Ovary (tissue), 7 donors: ENCODE measurements at regions not wholly inside any gene's neighbourhood (a gene's known extent, or its start where the extent isn't known, plus 50 kb on each side); places are given as distances from the start of the nearest gene placed in this dataset. TPM values are rescaled to one million over a fixed set of nuclear protein-coding genes. Genes with fewer than 3 reads are reported as not detected.

ENCODE experiments used
- DNase-seq, 5 donors: peaks; one replicate each; pipeline ENCODE4 v3.0.0-alpha.2; 2019 to 2020
- H3K27ac ChIP-seq, 2 donors: fragments of 200-600 bp; one replicate each; pipeline versions ENCODE4 v1.5.1 to v1.8.0; 2019 to 2022
- H3K27me3 ChIP-seq: fragments of 200-600 bp; one replicate; pipeline ENCODE4 v1.8.0; 2022
- H3K36me3 ChIP-seq: fragments of 200-600 bp; sonication (generic); one replicate; pipeline ENCODE4 v1.5.1; 2019
- H3K4me1 ChIP-seq: one replicate; pipeline ENCODE4 v1.8.1; 2013; ENCODE audit warnings: mild to moderate bottlenecking, moderate library complexity; ENCODE audit not compliant: insufficient read depth
- H3K4me3 ChIP-seq: fragments of 200-600 bp; sonication (generic); one replicate; pipeline ENCODE4 v1.5.1; 2017
- H3K9me3 ChIP-seq, 2 donors: fragments of 200-600 bp in 1 of 2; sonication (generic) in 1 of 2; one replicate each; pipeline versions ENCODE4 v1.5.1 to v1.8.1; 2013 to 2019; ENCODE audit warnings: mild to moderate bottlenecking in 1 of 2, moderate library complexity in 1 of 2
- CTCF ChIP-seq, 3 donors: fragments of 450-650 bp in 2 of 3; fragments of 200-600 bp in 1 of 3; IDR thresholded peaks; one replicate each; pipeline versions ENCODE4 v1.5.1 to v1.8.0; 2016 to 2022; ENCODE audit warnings: antibody characterized with exemption in 3 of 3, mild to moderate bottlenecking in 1 of 3
- EP300 ChIP-seq: sonication (generic); formaldehyde crosslinking; IDR thresholded peaks from one replicate; pipeline ENCODE4 v1.6.1; 2017; ENCODE audit warnings: antibody characterized with exemption
- POLR2A ChIP-seq: fragments of 450-650 bp; IDR thresholded peaks from one replicate; pipeline ENCODE4 v1.6.1; 2017; ENCODE audit warnings: antibody characterized with exemption, mild to moderate bottlenecking, moderate library complexity
- WGBS, 3 donors: extraction: QIAGEN DNeasy Blood & Tissue Kit in 1 of 3; methylation state at CpG; one replicate each; pipeline versions ENCODE4 v1.1.5 to v1.1.7; 2013 to 2017; 5-methylcytosine and 5-hydroxymethylcytosine counted together
- intact Hi-C, 4 donors: fragments of 100-400 bp; cut with DNase I; formaldehyde crosslinking; loops; one replicate each; pipeline versions ENCODE4 v1.11.0 to v1.15.1; 2022 to 2023
- microRNA-seq, 3 donors: library from miRNA; unstranded; fragments of <30 nt; microRNA quantifications; one replicate each; pipeline versions ENCODE4 to v1.2.0, GENCODE V29; 2019 to 2020
- small RNA-seq: library from RNA; depleted of rRNA; stranded (forward); fragments of <200 nt; gene quantifications from one replicate; pipeline ENCODE3, GENCODE V24; 2016
- donor health status: DM: no; HTN: no; CAD: no; lungs with moderate emphysema.
- donor health status: DM: no; HTN: no; CAD: no.
- donor health status: Bipolar disorder and iron deficiency.
- donor health status: DM: no; HTN: no; CAD: no.
- donor health status: DM: yes; HTN: yes; CAD: no.

- intact Hi-C loops = no loop called here
- H3K9me3 ChIP-seq = no peaks in the 10 kb centered on the region
- TF ChIP-seq POLR2A (no peak), CTCF (IDR thresholded peaks at IDR 0.05) (no peak), EP300 (no peak)
- no peaks in the 10 kb centered on the region for H3K27me3 ChIP-seq
- H3K4me3 ChIP-seq = no peak overlapping the region
- no peak for DNase-seq
- no peak overlapping the region for H3K27ac ChIP-seq
- no peaks in the 10 kb centered on the region for H3K36me3 ChIP-seq
- WGBS, 3 donors = 63 to 81% (median 78%) methylated on average over 5 of the region's 5 CpGs
- H3K4me1 ChIP-seq = no peaks in the 10 kb centered on the region
Measured at GRCh38 chr21:20946701-20947100, 51.5 kb upstream of the NCAM2 start.

Small RNA genes in the stretch of these regions (microRNA-seq; reads per million reads assigned to microRNA genes)
- 0 reads per million in 3 donors for gene MIR548X

Small RNA genes in the stretch of these regions (small RNA-seq; reads per million reads assigned to genes)
- gene AL157359.3 (not detected), gene AP001506.1 (not detected), gene MIR548X (not detected), gene RN7SKP147 (not detected), gene RNU1-139P (not detected), gene RNU6-772P (not detected), gene RPL37P4 (not detected)
